Activated CD4-positive, alpha-beta memory T cell treated with anti-CD3 and anti-CD28 coated beads for 36 hours (primary cell): ENCODE measurements at regions not wholly inside any gene's neighbourhood (a gene's known extent, or its start where the extent isn't known, plus 50 kb on each side); places are given as distances from the start of the nearest gene placed in this dataset.
A peak's percentile ranks its signal among the peaks of the same experiment; 100 is the strongest.
"Not testable (repeated sequence)": the region's sequence is repeated elsewhere in the genome, so short reads cannot be mapped to it uniquely, and the experiment has no call there.

Experiments
- CTCF ChIA-PET: fragments of 350-600 bp; sonication (Branson Sonifier 250); formaldehyde crosslinking; loops from one replicate; lab custom pipeline; 2021; ENCODE audit warnings: antibody characterized with exemption, inconsistent platforms; lab: Charles Lee
- POLR2A ChIA-PET: fragments of 350-600 bp; sonication (Branson Sonifier 250); formaldehyde crosslinking; loops from one replicate; lab custom pipeline; 2021; ENCODE audit warnings: antibody characterized with exemption; lab: Charles Lee
- DNase-seq: peaks from one replicate; pipeline ENCODE4 v3.0.0-alpha.2; 2020
- H3K27ac Mint-ChIP-seq: one replicate; pipeline ENCODE4 v1.8.0; 2021; ENCODE audit warnings: mixed read lengths
- H3K27me3 Mint-ChIP-seq: one replicate; pipeline ENCODE4 v1.8.0; 2021; ENCODE audit warnings: mixed read lengths
- H3K36me3 Mint-ChIP-seq: one replicate; pipeline ENCODE4 v1.8.0; 2021; ENCODE audit warnings: mixed read lengths
- H3K4me1 Mint-ChIP-seq: one replicate; pipeline ENCODE4 v1.8.0; 2021; ENCODE audit warnings: low read depth, mixed read lengths
- H3K4me3 Mint-ChIP-seq: one replicate; pipeline ENCODE4 v1.8.0; 2021; ENCODE audit warnings: mild to moderate bottlenecking, mixed read lengths
- H3K9me3 Mint-ChIP-seq: one replicate; pipeline ENCODE4 v1.8.0; 2021; ENCODE audit warnings: mixed read lengths
- intact Hi-C: fragments of 100-400 bp; cut with micrococcal nuclease; formaldehyde crosslinking; loops from one replicate; pipeline ENCODE4 v1.15.1; 2023

DNA sequence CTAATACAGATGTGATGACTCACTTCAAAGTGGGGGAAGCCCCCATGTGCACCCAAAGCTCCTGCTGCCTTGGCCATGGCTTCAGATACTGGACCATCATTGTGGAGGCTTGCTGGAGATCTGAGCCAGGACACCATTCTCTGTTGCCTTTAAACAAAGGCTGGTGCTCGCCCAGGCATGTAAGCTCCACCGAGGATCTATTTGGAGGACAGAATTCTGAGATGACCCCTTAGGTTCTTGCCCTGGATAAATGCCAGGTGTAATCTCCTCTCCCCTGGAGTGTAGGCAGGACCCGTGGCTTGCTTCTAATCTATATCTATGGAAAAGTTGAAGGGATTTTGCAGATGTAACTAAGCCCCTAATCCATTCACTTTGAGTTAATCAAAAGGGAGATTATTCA, 141.0 kb downstream of the UNC93B1 start:
- DNase-seq, H3K9me3 Mint-ChIP-seq, H3K27ac Mint-ChIP-seq, H3K4me1 Mint-ChIP-seq, H3K36me3 Mint-ChIP-seq, H3K27me3 Mint-ChIP-seq, CTCF ChIA-PET, H3K4me3 Mint-ChIP-seq, POLR2A ChIA-PET, intact Hi-C loops: not testable (repeated sequence)

DNA sequence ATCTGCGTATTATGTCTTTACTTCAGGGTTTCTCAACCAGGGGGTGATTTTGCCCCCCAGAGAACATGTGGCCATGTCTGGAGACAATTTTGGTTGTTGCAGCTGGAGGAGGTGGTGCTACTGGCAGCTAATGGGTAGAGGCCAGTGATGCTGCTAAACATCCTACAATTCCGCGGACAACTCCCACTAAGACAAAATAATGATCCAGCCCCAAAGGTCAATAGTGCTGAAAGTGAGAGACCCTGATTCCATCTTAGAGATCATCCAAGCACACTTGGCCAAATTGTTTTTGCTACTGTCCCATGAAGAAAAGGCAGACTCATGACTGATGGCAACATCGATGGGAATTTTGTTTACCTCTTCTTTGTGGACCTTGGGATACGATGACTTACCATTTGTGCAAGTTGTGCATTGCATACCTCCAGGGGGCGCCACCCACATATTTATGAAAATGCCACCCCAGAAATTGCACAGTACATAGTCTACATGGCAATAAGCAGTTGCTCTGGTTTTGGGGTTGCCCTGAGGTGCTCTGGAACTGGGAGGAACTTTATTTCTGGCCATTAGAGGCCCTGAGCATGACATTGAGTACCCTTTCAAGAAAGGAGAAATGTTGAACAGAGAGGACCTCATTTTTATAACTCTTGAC, 144.3 kb downstream of the UNC93B1 start:
- H3K27me3 Mint-ChIP-seq, POLR2A ChIA-PET, H3K4me1 Mint-ChIP-seq, H3K36me3 Mint-ChIP-seq, H3K27ac Mint-ChIP-seq, H3K9me3 Mint-ChIP-seq, intact Hi-C loops, H3K4me3 Mint-ChIP-seq: not testable (repeated sequence)
- DNase-seq = peak; percentile 77
- CTCF ChIA-PET = interaction anchor here (1.6 kb wide), 1 partner anchor 96 kb away, joined by 4 read pairs; no protein-coding TSS in a partner anchor

DNA sequence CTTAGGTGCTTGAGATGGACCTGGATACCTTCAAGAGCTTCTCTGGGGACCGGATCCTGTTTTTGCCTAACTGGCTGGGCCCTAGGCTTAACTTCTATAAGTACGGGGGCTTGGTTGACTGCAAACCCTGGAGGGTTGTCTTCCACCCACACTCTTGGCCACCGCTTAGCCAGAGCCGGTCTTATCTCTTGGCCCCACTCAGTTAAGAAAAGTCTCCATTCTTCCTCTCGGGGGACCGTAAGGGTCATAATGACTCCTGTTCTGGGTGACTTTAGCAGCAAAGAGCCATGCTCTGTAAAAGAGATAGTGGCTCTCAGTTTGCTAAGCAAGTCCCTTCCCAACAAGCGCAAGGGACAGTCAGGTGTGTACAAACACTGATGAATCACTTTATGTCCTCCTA, 153.2 kb downstream of the UNC93B1 start:
- H3K27ac Mint-ChIP-seq, H3K36me3 Mint-ChIP-seq, POLR2A ChIA-PET, H3K4me1 Mint-ChIP-seq, intact Hi-C loops, H3K4me3 Mint-ChIP-seq, DNase-seq, H3K9me3 Mint-ChIP-seq, H3K27me3 Mint-ChIP-seq: not testable (repeated sequence)
- CTCF ChIA-PET = interaction anchor here (1.4 kb wide), 1 partner anchor 105 kb away, joined by 3 read pairs; no protein-coding TSS in a partner anchor

DNA sequence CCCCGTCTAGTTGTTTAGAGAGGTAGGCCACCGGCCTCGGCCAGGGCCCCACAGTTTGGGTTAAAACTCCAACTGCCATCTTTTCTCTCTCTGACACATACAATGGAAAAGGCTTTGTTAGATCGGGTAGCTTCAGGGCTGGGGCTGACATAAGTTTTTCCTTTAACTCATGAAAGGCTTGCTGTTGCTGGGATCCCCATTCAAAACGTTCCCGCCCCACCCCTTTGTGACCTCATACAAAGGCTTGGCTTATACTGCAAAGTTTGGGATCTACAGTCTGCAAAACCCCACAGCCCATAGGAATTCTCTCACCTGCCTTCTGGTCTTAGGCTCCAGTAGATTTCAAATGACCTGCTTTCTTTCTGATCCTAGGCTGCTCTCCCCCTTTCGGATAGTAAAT, 154.1 kb downstream of the UNC93B1 start:
- POLR2A ChIA-PET, H3K4me1 Mint-ChIP-seq, H3K36me3 Mint-ChIP-seq, H3K27ac Mint-ChIP-seq, H3K27me3 Mint-ChIP-seq, intact Hi-C loops, H3K9me3 Mint-ChIP-seq, CTCF ChIA-PET, H3K4me3 Mint-ChIP-seq, DNase-seq: not testable (repeated sequence)

DNA sequence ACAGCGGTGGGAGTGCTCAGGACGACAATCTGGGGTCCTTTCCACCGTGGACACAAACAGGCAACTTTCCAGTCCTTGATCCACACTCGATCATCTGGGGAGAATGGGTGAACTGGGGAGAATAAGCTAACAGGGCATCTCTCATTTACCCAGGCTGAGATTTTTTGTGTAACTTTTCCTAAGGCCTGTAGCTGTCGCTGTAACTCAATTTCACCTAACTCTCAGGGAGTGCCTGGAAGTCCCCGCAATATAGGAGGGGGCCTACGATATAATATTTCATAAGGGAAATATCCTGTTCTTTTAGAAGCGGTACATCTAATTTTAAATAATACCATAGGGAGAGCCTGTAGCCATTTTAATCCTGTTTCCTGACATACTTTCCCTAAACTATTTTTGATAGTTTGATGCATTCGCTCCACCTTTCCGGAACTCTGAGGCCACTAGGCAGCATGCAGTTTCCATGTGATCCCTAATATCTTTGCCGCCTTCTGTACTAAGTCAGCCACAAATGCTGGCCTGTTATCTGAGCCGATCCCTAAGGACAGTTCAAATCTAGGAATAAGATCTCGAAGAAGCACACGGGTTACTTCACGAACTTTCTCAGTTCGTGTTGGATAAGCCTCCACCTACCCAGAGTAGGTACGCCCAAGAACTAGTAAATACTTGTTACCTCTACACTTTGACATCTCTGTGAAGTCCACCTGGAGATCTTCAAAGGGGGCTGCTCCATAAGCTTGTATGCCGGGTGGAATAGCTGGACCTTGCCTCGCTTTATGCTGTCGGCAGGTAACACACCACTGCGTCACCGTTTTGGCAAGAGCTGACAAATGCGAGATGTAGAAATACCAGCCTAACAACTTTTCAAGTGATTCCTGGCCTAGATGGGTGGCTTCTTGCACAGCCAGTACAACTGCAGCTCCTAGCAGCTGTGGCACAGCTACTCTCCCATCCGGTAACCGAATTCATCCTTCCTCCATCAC, 155.7 kb downstream of the UNC93B1 start:
- CTCF ChIA-PET = interaction anchor here (1.0 to 2.5 kb wide), 2 partner anchors 108 to 231 kb away, joined by 3 to 12 read pairs; no protein-coding TSS in a partner anchor
- POLR2A ChIA-PET = not testable (repeated sequence)

DNA sequence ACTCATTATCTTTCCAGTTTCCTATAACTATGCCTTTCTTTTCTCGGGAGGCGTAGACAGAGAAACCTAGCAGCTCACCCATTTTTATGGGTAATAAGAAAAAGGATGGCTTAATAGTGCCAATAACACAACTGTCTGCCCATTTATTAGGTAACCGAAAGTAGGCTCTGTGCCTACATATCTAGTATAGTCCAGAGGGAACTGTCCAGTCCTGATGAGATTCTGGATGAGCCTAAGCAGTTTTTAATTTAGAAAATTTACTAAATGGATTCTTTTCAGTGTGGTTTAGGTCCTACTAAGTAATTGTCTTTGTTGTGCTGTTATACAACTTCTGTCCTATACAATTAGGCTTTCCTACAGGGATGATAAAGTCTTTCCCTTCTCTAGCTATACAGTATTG, 157.6 kb downstream of the UNC93B1 start:
- H3K36me3 Mint-ChIP-seq, H3K27ac Mint-ChIP-seq, H3K4me1 Mint-ChIP-seq, intact Hi-C loops, POLR2A ChIA-PET, H3K4me3 Mint-ChIP-seq, H3K27me3 Mint-ChIP-seq, DNase-seq, H3K9me3 Mint-ChIP-seq: not testable (repeated sequence)
- CTCF ChIA-PET = interaction anchor here (1.7 kb wide), 1 partner anchor 109 kb away, joined by 7 read pairs; no protein-coding TSS in a partner anchor

More for the DNA sequence above, 155.7 kb downstream of the UNC93B1 start:
- H3K27me3 Mint-ChIP-seq, H3K36me3 Mint-ChIP-seq, DNase-seq, H3K4me1 Mint-ChIP-seq, H3K9me3 Mint-ChIP-seq, H3K4me3 Mint-ChIP-seq, H3K27ac Mint-ChIP-seq, intact Hi-C loops: not testable (repeated sequence)

DNA sequence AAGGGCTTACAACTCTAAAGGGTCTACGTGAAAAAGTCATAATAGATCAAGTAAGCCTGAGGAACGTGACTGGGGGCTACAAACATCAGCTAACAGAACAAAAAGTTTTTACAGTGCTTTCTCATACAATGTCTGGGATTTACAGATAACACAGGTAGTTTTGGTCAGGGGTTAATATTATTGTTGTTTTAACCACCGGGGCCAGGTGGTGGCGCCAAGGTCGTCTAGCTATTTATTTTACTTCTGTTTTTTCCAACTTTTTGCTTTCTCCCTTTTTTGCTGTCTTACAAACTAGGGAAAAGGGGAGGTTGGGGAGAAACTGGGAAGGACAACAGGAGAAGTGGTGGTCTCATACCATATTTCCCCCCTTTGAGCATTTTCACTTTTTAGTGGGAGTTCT, 158.6 kb downstream of the UNC93B1 start:
- H3K36me3 Mint-ChIP-seq, H3K27ac Mint-ChIP-seq, H3K4me1 Mint-ChIP-seq, POLR2A ChIA-PET, H3K4me3 Mint-ChIP-seq, H3K9me3 Mint-ChIP-seq, intact Hi-C loops, H3K27me3 Mint-ChIP-seq: not testable (repeated sequence)
- peak; percentile 25 for DNase-seq
- CTCF ChIA-PET = interaction anchor here (1.7 kb wide), 1 partner anchor 110 kb away, joined by 7 read pairs; no protein-coding TSS in a partner anchor

DNA sequence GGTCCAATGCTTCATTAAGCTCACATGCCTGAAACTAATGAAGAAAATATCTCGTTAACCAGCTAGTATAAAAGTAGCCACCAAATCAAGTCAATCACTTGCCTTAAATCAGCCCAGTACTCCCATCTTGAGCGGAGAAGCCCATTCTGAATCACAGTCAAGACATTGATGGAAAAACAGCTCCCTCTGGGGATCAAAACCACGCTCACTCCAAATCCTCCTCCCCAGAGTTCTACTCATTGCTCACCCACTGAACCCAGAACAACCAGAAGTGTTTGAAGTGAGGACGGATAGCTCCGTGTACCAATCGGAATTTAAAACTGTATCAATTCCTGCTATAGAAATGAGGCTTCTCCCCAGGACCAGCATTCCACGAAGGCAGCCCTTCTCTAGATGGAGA, 163.3 kb downstream of the UNC93B1 start:
- POLR2A ChIA-PET, H3K36me3 Mint-ChIP-seq, H3K4me3 Mint-ChIP-seq, H3K27ac Mint-ChIP-seq, H3K4me1 Mint-ChIP-seq, intact Hi-C loops, CTCF ChIA-PET, DNase-seq, H3K27me3 Mint-ChIP-seq, H3K9me3 Mint-ChIP-seq: not testable (repeated sequence)

DNA sequence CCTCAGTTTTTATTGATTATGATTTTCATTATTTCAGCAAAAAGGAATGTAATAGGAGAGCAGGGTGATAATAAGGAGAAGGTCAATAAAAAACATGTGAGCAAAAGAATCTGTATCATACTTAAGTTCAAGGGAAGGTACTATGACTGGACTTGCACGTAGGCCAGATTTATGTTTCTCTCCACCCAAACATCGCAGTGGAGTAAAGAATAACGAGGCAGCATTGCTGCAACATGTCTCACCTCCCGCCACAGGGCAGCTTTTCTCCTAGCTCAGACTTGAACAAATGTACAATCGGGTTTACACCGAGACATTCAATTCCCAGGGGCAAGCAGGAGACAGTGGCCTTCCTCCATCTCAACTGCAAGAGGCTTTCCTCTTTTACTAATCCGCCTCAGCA, 155.7 kb upstream of the ALDH3B2 start:
- POLR2A ChIA-PET, DNase-seq, H3K4me3 Mint-ChIP-seq, H3K36me3 Mint-ChIP-seq, H3K4me1 Mint-ChIP-seq, CTCF ChIA-PET, intact Hi-C loops, H3K27ac Mint-ChIP-seq, H3K9me3 Mint-ChIP-seq: not testable (repeated sequence)
- H3K27me3 Mint-ChIP-seq = peaks cover 35% of the 10 kb centered on the region

DNA sequence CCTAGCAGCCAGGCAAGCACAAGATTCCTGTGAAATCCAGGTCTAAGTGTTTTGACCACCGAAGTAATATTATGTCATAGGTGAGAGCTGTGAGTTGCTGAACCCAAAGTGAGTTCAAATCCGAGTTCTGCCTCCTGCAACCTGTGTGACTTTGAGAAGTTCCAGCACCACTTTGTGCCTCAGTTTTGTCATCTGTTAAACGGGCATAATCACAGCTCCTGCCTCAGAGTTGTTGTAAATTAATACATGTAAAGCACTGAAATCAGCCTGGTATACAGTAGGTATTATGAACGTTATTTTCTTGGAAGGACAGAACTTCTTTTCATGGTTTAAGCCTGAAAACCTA, 152.5 kb upstream of the ALDH3B2 start:
- H3K4me1 Mint-ChIP-seq, H3K36me3 Mint-ChIP-seq, intact Hi-C loops, POLR2A ChIA-PET, H3K27ac Mint-ChIP-seq, DNase-seq, H3K4me3 Mint-ChIP-seq, H3K9me3 Mint-ChIP-seq: not testable (repeated sequence)
- CTCF ChIA-PET = interaction anchor here (0.6 kb wide), 2 partner anchors 67 to 231 kb away, joined by 3 read pairs; no protein-coding TSS in a partner anchor
- H3K27me3 Mint-ChIP-seq = peaks cover 41% of the 10 kb centered on the region

DNA sequence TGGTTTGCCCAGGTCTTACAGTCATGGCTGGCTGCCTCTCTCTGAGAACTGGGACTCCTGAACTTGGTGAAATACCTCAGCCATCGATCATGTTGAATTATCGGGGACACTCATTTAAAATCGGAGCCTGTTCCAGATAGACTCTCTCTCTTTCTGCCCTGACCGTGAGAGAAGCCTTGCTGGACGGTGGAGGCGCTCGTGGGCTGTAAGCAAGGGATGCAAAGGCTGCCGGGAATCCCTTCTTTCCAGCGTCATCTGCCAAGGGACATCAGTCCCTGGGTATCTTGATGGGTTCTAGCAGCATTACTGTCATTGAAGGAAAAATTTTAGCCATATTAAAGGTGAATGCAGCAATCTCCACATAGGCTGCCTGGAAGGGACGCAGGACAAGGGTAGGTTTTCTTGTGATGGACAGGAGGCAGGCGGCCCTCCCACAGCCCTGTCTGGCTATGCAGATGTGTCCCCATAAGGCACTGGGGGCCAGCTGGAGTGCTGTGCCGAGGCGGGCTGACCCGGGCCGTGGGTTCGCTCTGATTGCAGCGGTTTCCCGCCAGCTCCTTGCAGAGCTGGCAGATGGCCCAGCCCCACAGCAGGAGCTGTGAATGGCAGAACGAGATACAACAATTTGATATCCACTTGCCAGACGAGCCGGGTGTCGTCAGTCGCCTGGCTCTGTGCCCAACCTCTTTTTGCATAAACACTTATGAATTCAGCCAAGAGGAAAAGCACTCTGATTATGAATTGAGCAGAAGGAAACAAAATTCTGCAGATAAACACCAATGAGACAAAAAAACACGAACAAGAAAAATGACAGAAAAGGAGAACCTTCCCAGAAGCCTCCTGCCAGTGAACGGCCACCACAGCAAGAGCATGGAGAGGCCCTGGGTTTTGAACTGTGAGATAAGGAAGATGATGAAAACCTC, 151.9 kb upstream of the ALDH3B2 start:
- H3K4me1 Mint-ChIP-seq, H3K9me3 Mint-ChIP-seq, POLR2A ChIA-PET, H3K4me3 Mint-ChIP-seq, H3K27ac Mint-ChIP-seq, H3K36me3 Mint-ChIP-seq, intact Hi-C loops, DNase-seq: not testable (repeated sequence)
- peaks cover 41% of the 10 kb centered on the region for H3K27me3 Mint-ChIP-seq
- CTCF ChIA-PET = interaction anchor here (0.6 kb wide), 2 partner anchors 68 to 231 kb away, joined by 3 read pairs; no protein-coding TSS in a partner anchor
